Activated T-cell treated with anti-CD3 and anti-CD28 coated beads, Interleukin-2, amount 50 U/mL, for 48 hours (primary cell): ENCODE measurements at regions not wholly inside any gene's neighbourhood (a gene's known extent, or its start where the extent isn't known, plus 50 kb on each side); places are given as distances from the start of the nearest gene placed in this dataset.

Experiments used
- DNase-seq, 2 experiments: peaks; one replicate each; pipeline ENCODE4 v3.0.0-alpha.2; 2020

GRCh38 chr10:10367264-10367663 is 650.4 kb upstream of the CELF2 start:
- DNase-seq, result no peak

GRCh38 chr10:10368951-10369576 is 648.6 kb upstream of the CELF2 start:
- no peak for DNase-seq

- no peak for DNase-seq
Observed at GRCh38 chr10:10385831-10386230, 631.8 kb upstream of the CELF2 start.

GRCh38 chr10:10389182-10389581 is 628.5 kb upstream of the CELF2 start:
- DNase-seq, result no peak

GRCh38 chr10:10392511-10392910 is 625.2 kb upstream of the CELF2 start:
- DNase-seq, result no peak

- no peak for DNase-seq
Observed at GRCh38 chr10:10394933-10395658, 622.6 kb upstream of the CELF2 start.

GRCh38 chr10:10396601-10397000 is 621.1 kb upstream of the CELF2 start:
- no peak for DNase-seq

- no peak for DNase-seq
Observed at GRCh38 chr10:10397906-10398305, 619.8 kb upstream of the CELF2 start.

GRCh38 chr10:10403762-10404161 is 613.9 kb upstream of the CELF2 start:
- no peak for DNase-seq

GRCh38 chr10:10417671-10418070 is 600.0 kb upstream of the CELF2 start:
- no peak for DNase-seq

- no peak for DNase-seq
Observed at GRCh38 chr10:10418387-10418786, 599.3 kb upstream of the CELF2 start.

GRCh38 chr10:10421071-10421470 is 596.6 kb upstream of the CELF2 start:
- DNase-seq, result no peak

- no peak for DNase-seq
Observed at GRCh38 chr10:10431422-10432066, 586.1 kb upstream of the CELF2 start.

- DNase-seq, result no peak
Observed at GRCh38 chr10:10432296-10433035, 585.2 kb upstream of the CELF2 start.

- no peak for DNase-seq
Observed at GRCh38 chr10:10434312-10434711, 583.4 kb upstream of the CELF2 start.

GRCh38 chr10:10437886-10438285 is 579.8 kb upstream of the CELF2 start:
- no peak for DNase-seq

GRCh38 chr10:10438335-10439100 is 579.2 kb upstream of the CELF2 start:
- DNase-seq, result no peak

- DNase-seq, result no peak
Observed at GRCh38 chr10:10456856-10457255, 560.8 kb upstream of the CELF2 start.

GRCh38 chr10:10460451-10460850 is 557.2 kb upstream of the CELF2 start:
- no peak for DNase-seq

- DNase-seq, result no peak
Observed at GRCh38 chr10:10462151-10462941, 555.3 kb upstream of the CELF2 start.

- DNase-seq, result no peak
Observed at GRCh38 chr10:10471758-10472157, 545.9 kb upstream of the CELF2 start.

GRCh38 chr10:10475812-10476211 is 541.9 kb upstream of the CELF2 start:
- DNase-seq, result no peak
